Breast epithelium (tissue), 4 donors: ENCODE measurements at regions not wholly inside any gene's neighbourhood (a gene's known extent, or its start where the extent isn't known, plus 50 kb on each side); places are given as distances from the start of the nearest gene placed in this dataset.

Experiments used
- DNase-seq, 2 donors: peaks; one replicate each; pipeline ENCODE4 v3.0.0-alpha.2; 2019; ENCODE audit warnings: low spot score in 2 of 2
- H3K27ac ChIP-seq, 2 donors: fragments of 200-600 bp; sonication (generic) in 1 of 2; one replicate each; pipeline ENCODE4 v1.5.1; 2016 to 2019; ENCODE audit warnings: mild to moderate bottlenecking in 1 of 2
- H3K27me3 ChIP-seq, 2 donors: fragments of 200-600 bp; sonication (generic) in 1 of 2; one replicate each; pipeline versions ENCODE4 v1.5.1 to v1.6.0; 2017 to 2019; ENCODE audit warnings: control low read depth in 1 of 2, mild to moderate bottlenecking in 1 of 2
- H3K36me3 ChIP-seq: fragments of 200-600 bp; one replicate; pipeline ENCODE4 v1.5.1; 2019
- H3K4me1 ChIP-seq, 2 donors: fragments of 200-600 bp; sonication (generic); one replicate each; pipeline ENCODE4 v1.5.1; 2016 to 2019; ENCODE audit warnings: control low read depth in 1 of 2
- H3K4me3 ChIP-seq, 3 donors: fragments of 200-600 bp; sonication (generic); 1 replicate in 2 of 3; 2 replicates in 1 of 3; pipeline ENCODE4 v1.5.1; 2016 to 2019; ENCODE audit warnings: mild to moderate bottlenecking in 3 of 3, moderate library complexity in 2 of 3
- H3K9me3 ChIP-seq, 2 donors: fragments of 200-600 bp; sonication (generic) in 1 of 2; one replicate each; pipeline ENCODE4 v1.5.1; 2016 to 2019; ENCODE audit warnings: control low read depth in 1 of 2
- POLR2A ChIP-seq: fragments of 450-650 bp; IDR thresholded peaks from one replicate; pipeline ENCODE4 v1.6.1; 2016; ENCODE audit warnings: antibody characterized with exemption, mild to moderate bottlenecking, moderate library complexity
- POLR2AphosphoS5 ChIP-seq, 3 donors: sonication (generic); formaldehyde crosslinking; IDR thresholded peaks; one replicate each; pipeline ENCODE4 v1.6.1; 2017; ENCODE audit warnings: antibody characterized with exemption in 3 of 3
- intact Hi-C: fragments of 100-400 bp; cut with DNase I; formaldehyde crosslinking; loops from one replicate; pipeline ENCODE4 v1.15.1; 2023; ENCODE audit warnings: low total_unique reads
- TF ChIP-seq, protein P1 (sequence below), 3 donors: fragments of 450-650 bp; IDR thresholded peaks; one replicate each; pipeline ENCODE4 v1.5.1; 2016 to 2017; ENCODE audit warnings: antibody characterized with exemption in 3 of 3, mild to moderate bottlenecking in 3 of 3, moderate library complexity in 3 of 3

DNA sequence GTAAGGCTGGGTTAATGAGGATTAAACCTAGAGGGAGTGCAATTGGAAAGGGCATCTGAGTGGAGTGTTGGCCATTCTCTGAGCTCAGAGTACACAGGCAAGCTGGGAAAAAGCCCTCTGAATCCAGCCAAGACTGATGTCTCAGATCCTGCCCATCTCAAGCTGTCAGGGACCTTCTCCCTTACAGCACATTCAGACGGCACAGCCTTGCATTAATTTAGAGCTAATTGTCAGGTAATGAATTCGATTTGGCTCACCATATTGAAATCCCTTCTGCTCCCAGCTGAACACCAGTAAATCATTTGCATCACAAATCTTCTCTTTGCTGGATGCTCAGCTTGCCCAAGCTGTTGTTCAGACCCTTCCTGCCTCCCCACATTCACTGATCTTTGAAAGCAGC lies 399.3 kb upstream of the PODXL start:
- no peak overlapping the region for H3K4me3 ChIP-seq
- no peaks in the 10 kb centered on the region for H3K36me3 ChIP-seq
- H3K9me3 ChIP-seq = peaks cover 0 to 3% of the 10 kb centered on the region in 2 donors
- H3K4me1 ChIP-seq = no peaks in the 10 kb centered on the region
- no peaks in the 10 kb centered on the region for H3K27me3 ChIP-seq
- DNase-seq = no peak
- no peak overlapping the region for H3K27ac ChIP-seq
- TF ChIP-seq POLR2A (no peak), POLR2AphosphoS5 (IDR thresholded peaks at IDR 0.05) (no peak)
- TF ChIP-seq, protein P1, sequence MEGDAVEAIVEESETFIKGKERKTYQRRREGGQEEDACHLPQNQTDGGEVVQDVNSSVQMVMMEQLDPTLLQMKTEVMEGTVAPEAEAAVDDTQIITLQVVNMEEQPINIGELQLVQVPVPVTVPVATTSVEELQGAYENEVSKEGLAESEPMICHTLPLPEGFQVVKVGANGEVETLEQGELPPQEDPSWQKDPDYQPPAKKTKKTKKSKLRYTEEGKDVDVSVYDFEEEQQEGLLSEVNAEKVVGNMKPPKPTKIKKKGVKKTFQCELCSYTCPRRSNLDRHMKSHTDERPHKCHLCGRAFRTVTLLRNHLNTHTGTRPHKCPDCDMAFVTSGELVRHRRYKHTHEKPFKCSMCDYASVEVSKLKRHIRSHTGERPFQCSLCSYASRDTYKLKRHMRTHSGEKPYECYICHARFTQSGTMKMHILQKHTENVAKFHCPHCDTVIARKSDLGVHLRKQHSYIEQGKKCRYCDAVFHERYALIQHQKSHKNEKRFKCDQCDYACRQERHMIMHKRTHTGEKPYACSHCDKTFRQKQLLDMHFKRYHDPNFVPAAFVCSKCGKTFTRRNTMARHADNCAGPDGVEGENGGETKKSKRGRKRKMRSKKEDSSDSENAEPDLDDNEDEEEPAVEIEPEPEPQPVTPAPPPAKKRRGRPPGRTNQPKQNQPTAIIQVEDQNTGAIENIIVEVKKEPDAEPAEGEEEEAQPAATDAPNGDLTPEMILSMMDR (IDR thresholded peaks at IDR 0.05) = no peak
- intact Hi-C loops = no loop called here

DNA sequence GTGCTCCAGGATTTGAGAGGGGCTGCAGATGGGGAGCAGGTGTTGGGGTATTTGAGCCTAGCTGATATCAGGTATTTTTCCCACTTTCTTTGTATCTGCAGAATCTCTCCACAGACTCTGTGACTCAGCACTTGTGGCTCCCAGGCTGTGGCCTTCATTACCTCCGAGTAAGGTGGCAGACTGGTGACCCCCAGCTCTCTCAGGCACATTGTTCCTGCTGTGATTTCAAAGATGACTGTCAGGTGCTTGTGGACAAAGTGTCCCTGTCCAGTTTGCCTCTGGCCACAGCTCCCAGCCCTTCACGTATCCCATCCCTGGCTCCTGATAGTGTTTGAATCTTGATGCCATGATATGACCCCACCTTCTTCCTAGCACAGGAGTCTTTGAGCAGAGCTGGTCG lies 396.8 kb upstream of the PODXL start:
- Histone ChIP-seq H3K4me1 (no peaks in the 10 kb centered on the region), H3K4me3 (no peak overlapping the region), H3K27ac (no peak overlapping the region), H3K9me3 (peaks cover 0 to 3% of the 10 kb centered on the region in 2 donors), H3K27me3 (no peaks in the 10 kb centered on the region), H3K36me3 (no peaks in the 10 kb centered on the region)
- DNase-seq = no peak
- TF ChIP-seq POLR2AphosphoS5 (IDR thresholded peaks at IDR 0.05) (no peak), POLR2A (no peak)
- TF ChIP-seq, protein P1 (IDR thresholded peaks at IDR 0.05) = no peak
- intact Hi-C loops = no loop called here

DNA sequence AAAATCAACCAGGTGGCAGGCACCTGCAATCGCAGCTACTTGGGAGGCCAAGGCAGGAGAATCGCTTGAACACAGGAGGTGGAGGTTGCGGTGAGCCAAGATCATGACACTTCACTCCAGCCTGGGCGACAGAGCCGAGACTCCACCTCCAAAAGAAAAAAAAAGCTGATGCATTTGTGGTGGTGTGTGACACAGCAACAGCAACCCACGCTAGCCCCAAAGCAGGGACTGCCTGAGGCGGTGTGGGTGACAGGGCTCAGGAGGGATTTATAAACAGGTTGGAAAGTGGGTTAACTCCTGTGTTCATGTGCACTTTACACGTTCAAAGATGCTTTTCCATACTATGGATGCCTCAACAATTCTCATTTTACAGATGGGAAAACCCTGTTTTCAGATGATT lies 395.9 kb upstream of the PODXL start:
- Histone ChIP-seq H3K36me3 (no peaks in the 10 kb centered on the region), H3K4me1 (no peaks in the 10 kb centered on the region), H3K27me3 (no peaks in the 10 kb centered on the region), H3K9me3 (peaks cover 0 to 3% of the 10 kb centered on the region in 2 donors), H3K27ac (no peak overlapping the region), H3K4me3 (no peak overlapping the region)
- no peak for DNase-seq
- intact Hi-C loops = no loop called here
- TF ChIP-seq, protein P1 (IDR thresholded peaks at IDR 0.05) = no peak
- TF ChIP-seq POLR2AphosphoS5 (IDR thresholded peaks at IDR 0.05) = no peak
- TF ChIP-seq POLR2A = no peak

- peaks cover 0 to 3% of the 10 kb centered on the region in 2 donors for H3K9me3 ChIP-seq
- no peak overlapping the region for H3K27ac ChIP-seq
- H3K4me1 ChIP-seq = no peaks in the 10 kb centered on the region
These were observed 394.3 kb upstream of the PODXL start for GRCh38 chr7:131950758-131951157.

DNA sequence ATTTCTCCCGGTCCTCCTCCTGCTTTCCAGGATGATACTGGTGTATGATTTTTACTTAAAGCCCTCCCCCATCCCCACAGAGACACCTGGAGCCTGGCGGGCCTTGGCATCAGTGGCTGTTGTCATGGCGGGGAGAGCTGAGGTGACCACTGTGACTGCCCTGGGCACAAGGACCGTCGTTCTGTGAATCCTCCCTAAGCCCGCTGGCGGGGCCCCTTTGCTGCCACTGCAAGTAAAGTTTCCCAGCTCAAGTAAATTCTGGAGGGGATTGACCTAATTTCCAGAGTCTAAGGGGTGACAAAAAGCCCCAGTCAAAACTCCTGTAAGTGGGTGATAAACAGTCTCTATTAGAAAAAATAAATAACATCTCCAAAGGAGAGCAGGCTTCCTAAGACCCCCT lies 393.2 kb upstream of the PODXL start:
- intact Hi-C loops = no loop called here
- H3K36me3 ChIP-seq = no peaks in the 10 kb centered on the region
- H3K9me3 ChIP-seq = peaks cover 0 to 3% of the 10 kb centered on the region in 2 donors
- no peaks in the 10 kb centered on the region for H3K4me1 ChIP-seq
- H3K4me3 ChIP-seq = no peak overlapping the region
- peaks cover 0 to 20% of the 10 kb centered on the region in 2 donors for H3K27me3 ChIP-seq
- no peak overlapping the region for H3K27ac ChIP-seq
- DNase-seq = no peak
- no peak for TF ChIP-seq POLR2AphosphoS5 (IDR thresholded peaks at IDR 0.05)
- TF ChIP-seq, protein P1 (IDR thresholded peaks at IDR 0.05) = no peak

More at GRCh38 chr7:131950758-131951157, 394.3 kb upstream of the PODXL start:
- Histone ChIP-seq H3K36me3 (no peaks in the 10 kb centered on the region), H3K27me3 (peaks cover 0 to 9% of the 10 kb centered on the region in 2 donors), H3K4me3 (no peak overlapping the region)
- TF ChIP-seq POLR2A (no peak), POLR2AphosphoS5 (IDR thresholded peaks at IDR 0.05) (no peak)
- TF ChIP-seq, protein P1 (IDR thresholded peaks at IDR 0.05) = no peak
- DNase-seq = no peak
- intact Hi-C loops = no loop called here
